GM19468 (cell line): ENCODE measurements at regions not wholly inside any gene's neighbourhood (a gene's known extent, or its start where the extent isn't known, plus 50 kb on each side); places are given as distances from the start of the nearest gene placed in this dataset.

Experiments
- ATAC-seq: cut with Tn5 transposase; IDR thresholded peaks from one replicate; pipeline ENCODE4 v1.9.1; 2021; ENCODE audit warnings: mild to moderate bottlenecking, moderate library complexity, moderate number of reproducible peaks; ENCODE audit not compliant: unreplicated experiment; ENCODE audit errors: extremely low read depth

- no peak for ATAC-seq
Measured at GRCh38 chr16:79826732-79827475, 226.4 kb upstream of the MAF start.

DNA sequence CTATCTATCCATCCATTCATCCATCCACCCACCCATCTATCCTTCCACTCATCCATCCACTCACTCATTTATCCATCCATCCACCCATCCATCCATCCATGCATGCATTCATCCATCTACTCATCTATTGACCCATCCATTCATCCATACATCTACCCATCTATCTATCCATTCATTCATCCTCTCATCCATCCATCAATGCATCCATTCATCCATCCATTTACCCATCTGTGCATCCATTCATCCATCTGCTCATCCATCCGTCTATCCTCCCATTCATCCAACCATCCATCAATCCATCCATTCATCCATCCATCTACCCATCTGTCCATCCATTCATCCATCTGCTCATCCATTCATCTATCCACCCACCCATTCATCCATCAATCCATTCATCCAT, 224.5 kb upstream of the MAF start:
- no peak for ATAC-seq

DNA sequence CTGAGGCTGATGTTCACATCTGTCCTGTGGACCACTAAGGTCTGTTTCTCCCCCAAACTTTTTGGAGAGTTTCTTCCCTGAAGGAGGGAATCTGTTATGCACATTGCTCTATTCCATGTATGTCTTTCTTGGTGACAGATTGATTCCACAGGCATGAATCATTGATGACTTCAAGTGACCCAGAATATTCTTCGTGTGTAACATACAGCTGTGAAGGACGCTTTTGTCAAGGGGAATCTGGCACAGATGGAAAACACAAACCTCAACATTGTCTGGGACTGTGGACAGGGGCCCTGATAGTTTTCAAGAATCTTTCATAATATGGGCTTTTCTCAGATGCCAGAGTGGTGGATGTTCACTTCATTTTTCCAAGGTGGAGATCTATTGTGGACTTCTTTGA, 223.1 kb upstream of the MAF start:
- ATAC-seq, result no peak

GRCh38 chr16:79821911-79822310, 221.4 kb upstream of the MAF start:
- ATAC-seq, result no peak

- ATAC-seq, result no peak
Measured at GRCh38 chr16:79816081-79816497, 215.6 kb upstream of the MAF start.

GRCh38 chr16:79815049-79815448, 214.5 kb upstream of the MAF start:
- no peak for ATAC-seq

- no peak for ATAC-seq
Measured at GRCh38 chr16:79814124-79814523, 213.6 kb upstream of the MAF start.

- no peak for ATAC-seq
Measured at GRCh38 chr16:79811541-79811940, 211.0 kb upstream of the MAF start.

- ATAC-seq, result no peak
Measured at GRCh38 chr16:79810449-79811189, 210.1 kb upstream of the MAF start.

DNA sequence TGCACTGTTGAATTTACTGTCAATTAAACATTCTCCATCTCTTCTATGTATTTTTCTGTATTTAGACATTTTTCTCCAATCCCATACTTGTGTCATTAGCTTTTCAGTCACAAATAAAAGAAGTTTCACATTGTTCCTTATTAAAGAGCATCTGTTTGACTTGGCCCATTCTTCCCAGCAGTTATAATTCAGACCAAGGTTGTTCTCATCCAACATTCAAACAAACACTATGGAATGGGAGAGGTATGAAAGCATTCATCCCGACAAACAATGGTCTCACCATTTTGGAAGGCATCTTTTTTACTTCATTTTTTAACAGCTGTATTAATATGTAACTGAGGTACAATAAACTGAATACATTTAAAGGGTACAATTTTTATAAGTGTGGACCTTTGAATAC, 208.8 kb upstream of the MAF start:
- no peak for ATAC-seq

- no peak for ATAC-seq
Measured at GRCh38 chr16:79808731-79809130, 208.2 kb upstream of the MAF start.

GRCh38 chr16:79806757-79807156, 206.2 kb upstream of the MAF start:
- ATAC-seq, result no peak

DNA sequence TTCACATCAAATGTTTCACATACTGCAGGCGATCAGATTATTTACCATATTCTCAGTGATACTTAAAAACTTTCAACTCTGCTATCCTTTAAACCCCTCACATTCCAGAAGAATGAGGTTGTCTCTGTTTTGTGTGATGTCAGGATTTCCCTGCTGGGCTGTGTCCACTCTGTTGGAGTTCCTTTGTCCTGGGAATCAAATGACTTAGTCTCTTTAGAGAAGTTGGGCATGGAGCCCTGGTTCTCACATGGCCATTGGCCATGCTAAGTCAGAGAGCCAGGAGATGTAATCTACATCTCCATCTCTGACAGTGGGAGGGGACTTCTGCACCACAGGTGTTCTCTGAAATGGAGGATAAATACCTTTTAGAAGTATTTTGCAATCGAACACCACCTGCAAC, 205.1 kb upstream of the MAF start:
- ATAC-seq, result no peak

GRCh38 chr16:79801646-79802045, 201.1 kb upstream of the MAF start:
- ATAC-seq, result no peak

- no peak for ATAC-seq
Measured at GRCh38 chr16:79800016-79800608, 199.6 kb upstream of the MAF start.

DNA sequence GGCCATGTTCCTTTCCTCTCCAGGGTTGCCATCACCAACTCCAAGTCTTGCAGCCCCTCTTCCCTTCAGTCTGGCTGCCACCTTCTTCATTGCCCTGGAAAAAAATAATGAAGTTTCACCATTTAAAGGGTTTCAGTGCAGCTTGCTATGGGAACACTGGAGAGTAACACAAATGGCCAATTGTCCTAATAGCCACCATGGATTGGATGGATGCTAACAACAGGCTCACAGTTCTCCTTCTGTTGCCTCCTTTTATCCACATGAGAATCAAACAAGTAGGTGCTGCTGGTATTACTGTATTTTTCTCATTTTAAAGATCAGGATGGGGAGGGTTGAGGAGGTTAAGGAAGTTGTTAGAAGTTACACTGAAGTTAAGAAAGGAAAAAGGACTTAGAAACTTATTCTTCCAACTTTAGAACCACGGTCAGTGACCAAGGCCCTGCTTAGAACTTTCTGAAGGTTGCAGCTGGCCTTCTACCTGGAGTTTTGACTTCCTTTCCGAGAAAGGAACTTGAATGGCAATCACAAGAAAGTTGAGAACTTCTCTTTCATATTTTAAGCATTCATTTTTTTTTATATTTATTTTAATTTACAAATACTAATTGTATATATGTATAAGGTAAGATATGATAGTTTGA, 198.0 kb upstream of the MAF start:
- no peak for ATAC-seq

DNA sequence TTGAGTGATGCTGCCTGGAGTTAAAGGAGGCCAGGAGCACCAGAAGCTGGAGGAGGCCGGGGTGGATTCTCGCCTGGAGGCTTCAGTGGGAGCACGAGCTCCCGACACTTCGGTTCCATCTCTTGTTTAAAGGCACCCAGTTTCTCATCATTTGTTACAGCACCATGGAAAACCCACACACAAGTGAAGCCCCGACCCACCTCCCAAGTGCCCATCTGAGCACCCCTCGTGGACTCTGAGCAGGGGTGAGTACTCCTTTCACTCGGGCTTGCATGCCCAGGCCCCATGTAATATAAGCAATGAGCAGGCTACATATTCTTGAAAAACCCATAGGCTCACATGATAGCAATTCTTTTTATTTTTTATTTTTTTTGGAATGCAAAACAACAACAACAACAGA, 196.9 kb upstream of the MAF start:
- ATAC-seq, result no peak

DNA sequence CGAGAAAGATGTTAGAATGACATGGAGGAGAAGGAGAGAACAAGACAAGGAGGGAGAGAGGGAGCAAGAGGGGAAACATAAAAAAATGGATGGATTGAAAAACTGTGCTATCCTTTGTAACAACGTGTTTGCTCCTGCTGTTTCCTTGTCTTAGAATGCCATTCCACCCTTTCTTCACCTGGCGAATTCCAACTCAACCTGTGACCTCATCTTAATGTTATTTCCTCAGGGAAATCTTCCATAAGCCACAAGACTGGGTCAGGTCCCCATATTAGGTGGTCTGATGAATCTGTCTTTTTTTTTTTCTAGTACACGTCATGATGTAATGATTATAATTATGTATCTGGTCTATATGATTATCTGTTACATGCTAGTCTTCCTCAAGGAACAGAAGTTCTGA, 195.0 kb upstream of the MAF start:
- ATAC-seq, result no peak

DNA sequence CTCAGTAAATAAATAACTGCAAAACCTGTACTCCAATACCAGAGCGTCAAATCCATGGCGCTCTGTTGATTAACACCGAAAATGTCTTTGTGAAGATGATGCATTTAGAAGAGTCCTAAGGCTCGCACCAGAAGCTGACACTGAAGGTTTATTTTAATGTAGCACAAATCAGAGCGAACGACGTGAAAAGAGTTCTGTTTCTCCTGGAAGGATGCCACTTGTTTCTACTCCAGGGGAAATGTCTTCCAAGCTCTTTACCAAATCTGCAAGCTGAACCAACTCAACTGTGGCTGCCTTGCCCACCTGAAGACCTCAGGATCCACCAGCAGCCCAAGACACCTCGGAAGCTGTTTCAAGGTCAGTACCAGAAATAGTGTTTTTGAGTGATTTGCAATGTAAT, 194.4 kb upstream of the MAF start:
- no peak for ATAC-seq

GRCh38 chr16:79792664-79793351, 192.3 kb upstream of the MAF start:
- ATAC-seq, result no peak
